ENCODE measurements at regions not wholly inside any gene's neighbourhood (a gene's known extent, or its start where the extent isn't known, plus 50 kb on each side); places are given as distances from the start of the nearest gene placed in this dataset.

- Histone ChIP-seq H3K27ac (ENCODE audit: low read depth in 2 of 2, low read length in 1 of 2) (no peak overlapping the region), H3K4me1 (ENCODE audit: control insufficient read depth in 2 of 2, insufficient read depth in 2 of 2, low read length in 1 of 2) (no peaks in the 10 kb centered on the region), H3K27me3 (ENCODE audit: control insufficient read depth in 1 of 2, insufficient read depth in 2 of 2, low read length in 2 of 2) (no peaks in the 10 kb centered on the region), H3K9me3 (ENCODE audit: control insufficient read depth in 2 of 2, insufficient read depth in 1 of 2, low read depth in 1 of 2, low read length in 1 of 2) (no peaks in the 10 kb centered on the region), H3K4me3 (ENCODE audit: low read depth in 1 of 2, low read length in 2 of 2) (no peak overlapping the region), H3K36me3 (ENCODE audit: control insufficient read depth in 2 of 2, insufficient read depth in 2 of 2, low read length in 1 of 2) (no peaks in the 10 kb centered on the region)
Measured at GRCh38 chr10:111656066-111656465, 527.5 kb downstream of the GPAM start.

DNA sequence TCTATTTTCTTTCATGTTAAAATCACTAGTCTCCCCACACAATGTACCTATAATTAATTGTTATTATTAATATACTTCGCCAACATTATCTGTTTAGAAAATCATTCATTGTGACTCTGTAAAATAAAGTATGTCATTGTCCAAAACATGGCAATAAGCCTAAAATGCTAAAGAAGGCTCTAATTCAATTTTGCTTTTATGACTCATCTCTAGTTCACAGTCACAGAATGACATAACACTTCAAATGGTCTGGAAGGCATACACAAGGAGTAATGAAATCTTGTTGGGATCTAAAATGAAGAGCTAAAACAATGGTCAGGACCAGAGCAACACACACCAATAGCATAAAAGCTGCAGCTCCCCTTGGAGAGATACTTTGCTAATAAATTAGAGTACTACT, 505.8 kb downstream of the GPAM start:
- Histone ChIP-seq H3K4me1 (ENCODE audit: control insufficient read depth in 2 of 2, insufficient read depth in 2 of 2, low read length in 1 of 2) (no peaks in the 10 kb centered on the region), H3K36me3 (ENCODE audit: control insufficient read depth in 2 of 2, insufficient read depth in 2 of 2, low read length in 1 of 2) (no peaks in the 10 kb centered on the region), H3K27me3 (ENCODE audit: control insufficient read depth in 1 of 2, insufficient read depth in 2 of 2, low read length in 2 of 2) (no peaks in the 10 kb centered on the region), H3K9me3 (ENCODE audit: control insufficient read depth in 2 of 2, insufficient read depth in 1 of 2, low read depth in 1 of 2, low read length in 1 of 2) (no peaks in the 10 kb centered on the region), H3K4me3 (ENCODE audit: low read depth in 1 of 2, low read length in 2 of 2) (no peak overlapping the region), H3K27ac (ENCODE audit: low read depth in 2 of 2, low read length in 1 of 2) (no peak overlapping the region)
- WGBS, 2 donors = 57 to 64% methylated on average over 1 of the region's 1 CpG

GRCh38 chr10:111686796-111687195, 496.8 kb downstream of the GPAM start:
- no peaks in the 10 kb centered on the region for H3K36me3 ChIP-seq (ENCODE audit: control insufficient read depth in 2 of 2, insufficient read depth in 2 of 2, low read length in 1 of 2)
- no peak overlapping the region for H3K4me3 ChIP-seq (ENCODE audit: low read depth in 1 of 2, low read length in 2 of 2)
- H3K27ac ChIP-seq (ENCODE audit: low read depth in 2 of 2, low read length in 1 of 2) = no peak overlapping the region
- no peaks in the 10 kb centered on the region for H3K27me3 ChIP-seq (ENCODE audit: control insufficient read depth in 1 of 2, insufficient read depth in 2 of 2, low read length in 2 of 2)
- 80 to 82% methylated on average over 7 of the region's 7 CpGs for WGBS, 2 donors
- no peaks in the 10 kb centered on the region for H3K9me3 ChIP-seq (ENCODE audit: control insufficient read depth in 2 of 2, insufficient read depth in 1 of 2, low read depth in 1 of 2, low read length in 1 of 2)
- no peaks in the 10 kb centered on the region for H3K4me1 ChIP-seq (ENCODE audit: control insufficient read depth in 2 of 2, insufficient read depth in 2 of 2, low read length in 1 of 2)

GRCh38 chr10:111698711-111699110, 484.9 kb downstream of the GPAM start:
- no peaks in the 10 kb centered on the region for H3K4me1 ChIP-seq (ENCODE audit: control insufficient read depth in 2 of 2, insufficient read depth in 2 of 2, low read length in 1 of 2)
- WGBS, 2 donors = 75 to 76% methylated on average over 2 of the region's 2 CpGs
- no peak overlapping the region for H3K27ac ChIP-seq (ENCODE audit: low read depth in 2 of 2, low read length in 1 of 2)
- no peaks in the 10 kb centered on the region for H3K27me3 ChIP-seq (ENCODE audit: control insufficient read depth in 1 of 2, insufficient read depth in 2 of 2, low read length in 2 of 2)
- H3K9me3 ChIP-seq (ENCODE audit: control insufficient read depth in 2 of 2, insufficient read depth in 1 of 2, low read depth in 1 of 2, low read length in 1 of 2) = no peaks in the 10 kb centered on the region
- H3K36me3 ChIP-seq (ENCODE audit: control insufficient read depth in 2 of 2, insufficient read depth in 2 of 2, low read length in 1 of 2) = no peaks in the 10 kb centered on the region
- no peak overlapping the region for H3K4me3 ChIP-seq (ENCODE audit: low read depth in 1 of 2, low read length in 2 of 2)

- H3K4me3 ChIP-seq (ENCODE audit: low read depth in 1 of 2, low read length in 2 of 2) = no peak overlapping the region
- H3K9me3 ChIP-seq (ENCODE audit: control insufficient read depth in 2 of 2, insufficient read depth in 1 of 2, low read depth in 1 of 2, low read length in 1 of 2) = no peaks in the 10 kb centered on the region
- H3K4me1 ChIP-seq (ENCODE audit: control insufficient read depth in 2 of 2, insufficient read depth in 2 of 2, low read length in 1 of 2) = no peaks in the 10 kb centered on the region
- no peaks in the 10 kb centered on the region for H3K27me3 ChIP-seq (ENCODE audit: control insufficient read depth in 1 of 2, insufficient read depth in 2 of 2, low read length in 2 of 2)
- H3K36me3 ChIP-seq (ENCODE audit: control insufficient read depth in 2 of 2, insufficient read depth in 2 of 2, low read length in 1 of 2) = no peaks in the 10 kb centered on the region
- no peak overlapping the region for H3K27ac ChIP-seq (ENCODE audit: low read depth in 2 of 2, low read length in 1 of 2)
- WGBS, 2 donors = 71 to 75% methylated on average over 2 of the region's 2 CpGs
Measured at GRCh38 chr10:111703986-111704385, 479.6 kb downstream of the GPAM start.

- H3K4me1 ChIP-seq (ENCODE audit: control insufficient read depth in 2 of 2, insufficient read depth in 2 of 2, low read length in 1 of 2) = no peaks in the 10 kb centered on the region
Measured at GRCh38 chr10:111705021-111705420, 478.5 kb downstream of the GPAM start.

DNA sequence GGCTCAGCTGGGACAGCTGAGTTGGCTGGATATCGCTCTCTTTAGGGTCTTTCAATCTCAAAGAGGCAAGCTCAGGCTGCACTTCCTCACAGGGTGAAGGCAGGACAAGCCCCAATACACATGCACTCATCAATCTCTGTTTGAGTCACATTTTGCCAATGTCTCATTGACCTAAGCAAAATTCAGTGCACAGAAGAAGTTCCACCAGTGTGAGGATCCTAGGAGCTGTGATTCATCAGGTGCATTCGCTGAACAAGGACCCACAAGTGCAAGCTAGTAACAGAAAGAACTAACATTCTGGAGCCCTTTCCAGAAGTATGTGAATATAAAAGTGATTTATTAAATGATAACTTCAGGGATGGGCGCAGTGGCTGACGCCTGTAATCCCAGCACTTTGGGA, 477.2 kb downstream of the GPAM start:
- H3K9me3 ChIP-seq (ENCODE audit: control insufficient read depth in 2 of 2, insufficient read depth in 1 of 2, low read depth in 1 of 2, low read length in 1 of 2) = no peaks in the 10 kb centered on the region
- H3K27me3 ChIP-seq (ENCODE audit: control insufficient read depth in 1 of 2, insufficient read depth in 2 of 2, low read length in 2 of 2) = no peaks in the 10 kb centered on the region
- no peaks in the 10 kb centered on the region for H3K4me1 ChIP-seq (ENCODE audit: control insufficient read depth in 2 of 2, insufficient read depth in 2 of 2, low read length in 1 of 2)
- 87 to 92% methylated on average over 4 of the region's 4 CpGs for WGBS, 2 donors
- H3K36me3 ChIP-seq (ENCODE audit: control insufficient read depth in 2 of 2, insufficient read depth in 2 of 2, low read length in 1 of 2) = no peaks in the 10 kb centered on the region
- H3K27ac ChIP-seq (ENCODE audit: low read depth in 2 of 2, low read length in 1 of 2) = no peak overlapping the region
- no peak overlapping the region for H3K4me3 ChIP-seq (ENCODE audit: low read depth in 1 of 2, low read length in 2 of 2)

More at GRCh38 chr10:111705021-111705420, 478.5 kb downstream of the GPAM start:
- 75 to 81% methylated on average over 2 of the region's 2 CpGs for WGBS, 2 donors
- Histone ChIP-seq H3K4me3 (ENCODE audit: low read depth in 1 of 2, low read length in 2 of 2) (no peak overlapping the region), H3K36me3 (ENCODE audit: control insufficient read depth in 2 of 2, insufficient read depth in 2 of 2, low read length in 1 of 2) (no peaks in the 10 kb centered on the region), H3K27ac (ENCODE audit: low read depth in 2 of 2, low read length in 1 of 2) (no peak overlapping the region), H3K27me3 (ENCODE audit: control insufficient read depth in 1 of 2, insufficient read depth in 2 of 2, low read length in 2 of 2) (no peaks in the 10 kb centered on the region), H3K9me3 (ENCODE audit: control insufficient read depth in 2 of 2, insufficient read depth in 1 of 2, low read depth in 1 of 2, low read length in 1 of 2) (no peaks in the 10 kb centered on the region)

DNA sequence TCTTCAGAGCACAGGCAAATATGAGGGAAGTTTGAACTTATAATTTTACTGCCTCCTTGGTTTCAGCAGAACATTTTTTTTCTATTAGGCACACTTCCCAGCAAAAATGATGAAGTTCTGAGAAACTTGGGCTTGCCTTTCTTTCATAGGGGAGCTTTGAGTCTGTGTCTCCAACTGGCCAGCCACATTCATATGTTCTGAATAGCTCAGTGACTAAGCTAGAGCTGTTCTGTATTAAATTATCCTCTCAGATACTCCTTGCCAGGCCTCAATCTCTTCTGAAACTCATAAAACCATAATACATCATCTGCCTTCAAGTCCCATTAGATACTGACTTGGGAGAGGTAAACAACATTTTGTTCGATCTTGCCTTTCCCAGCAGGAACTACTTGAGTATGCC, 476.5 kb downstream of the GPAM start:
- no peaks in the 10 kb centered on the region for H3K36me3 ChIP-seq (ENCODE audit: control insufficient read depth in 2 of 2, insufficient read depth in 2 of 2, low read length in 1 of 2)
- H3K4me1 ChIP-seq (ENCODE audit: control insufficient read depth in 2 of 2, insufficient read depth in 2 of 2, low read length in 1 of 2) = no peaks in the 10 kb centered on the region
- H3K27me3 ChIP-seq (ENCODE audit: control insufficient read depth in 1 of 2, insufficient read depth in 2 of 2, low read length in 2 of 2) = no peaks in the 10 kb centered on the region
- H3K27ac ChIP-seq (ENCODE audit: low read depth in 2 of 2, low read length in 1 of 2) = no peak overlapping the region
- H3K9me3 ChIP-seq (ENCODE audit: control insufficient read depth in 2 of 2, insufficient read depth in 1 of 2, low read depth in 1 of 2, low read length in 1 of 2) = no peaks in the 10 kb centered on the region
- no peak overlapping the region for H3K4me3 ChIP-seq (ENCODE audit: low read depth in 1 of 2, low read length in 2 of 2)
- 75 to 81% methylated on average over 1 of the region's 1 CpG for WGBS, 2 donors

DNA sequence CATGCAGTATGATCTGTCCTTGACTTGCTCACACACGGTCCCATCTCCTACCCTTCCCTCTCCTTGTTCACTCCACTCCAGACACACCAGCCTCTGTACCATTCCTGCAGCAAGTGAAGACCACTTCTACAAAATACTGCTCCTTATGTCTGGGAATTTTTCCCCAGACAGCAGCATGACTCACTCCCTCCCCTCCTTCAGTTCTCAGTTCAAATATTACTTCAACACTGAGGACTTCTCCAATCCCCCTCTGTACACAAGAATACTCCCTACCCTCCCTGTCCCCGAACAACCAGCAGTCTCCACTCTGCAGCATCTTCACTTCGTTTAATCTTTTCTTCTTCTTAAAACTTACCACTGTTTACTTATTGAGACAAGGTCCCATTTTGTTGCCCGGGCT, 474.0 kb downstream of the GPAM start:
- no peak overlapping the region for H3K4me3 ChIP-seq (ENCODE audit: low read depth in 1 of 2, low read length in 2 of 2)
- no peaks in the 10 kb centered on the region for H3K27me3 ChIP-seq (ENCODE audit: control insufficient read depth in 1 of 2, insufficient read depth in 2 of 2, low read length in 2 of 2)
- WGBS, 2 donors = 68 to 72% methylated on average over 4 of the region's 4 CpGs
- H3K4me1 ChIP-seq (ENCODE audit: control insufficient read depth in 2 of 2, insufficient read depth in 2 of 2, low read length in 1 of 2) = no peaks in the 10 kb centered on the region
- H3K9me3 ChIP-seq (ENCODE audit: control insufficient read depth in 2 of 2, insufficient read depth in 1 of 2, low read depth in 1 of 2, low read length in 1 of 2) = peaks cover 9 to 12% of the 10 kb centered on the region in 2 donors
- no peaks in the 10 kb centered on the region for H3K36me3 ChIP-seq (ENCODE audit: control insufficient read depth in 2 of 2, insufficient read depth in 2 of 2, low read length in 1 of 2)
- H3K27ac ChIP-seq (ENCODE audit: low read depth in 2 of 2, low read length in 1 of 2) = no peak overlapping the region

- no peak overlapping the region for H3K27ac ChIP-seq (ENCODE audit: low read depth in 2 of 2, low read length in 1 of 2)
- H3K4me1 ChIP-seq (ENCODE audit: control insufficient read depth in 2 of 2, insufficient read depth in 2 of 2, low read length in 1 of 2) = no peaks in the 10 kb centered on the region
- no peak overlapping the region for H3K4me3 ChIP-seq (ENCODE audit: low read depth in 1 of 2, low read length in 2 of 2)
- no peaks in the 10 kb centered on the region for H3K27me3 ChIP-seq (ENCODE audit: control insufficient read depth in 1 of 2, insufficient read depth in 2 of 2, low read length in 2 of 2)
- no peaks in the 10 kb centered on the region for H3K36me3 ChIP-seq (ENCODE audit: control insufficient read depth in 2 of 2, insufficient read depth in 2 of 2, low read length in 1 of 2)
- peaks cover 9 to 14% of the 10 kb centered on the region in 2 donors for H3K9me3 ChIP-seq (ENCODE audit: control insufficient read depth in 2 of 2, insufficient read depth in 1 of 2, low read depth in 1 of 2, low read length in 1 of 2)
Measured at GRCh38 chr10:111716032-111716431, 467.5 kb downstream of the GPAM start.

Measured in esophagus (tissue), 2 donors.